DOHH2 (cell line): ENCODE measurements at regions not wholly inside any gene's neighbourhood (a gene's known extent, or its start where the extent isn't known, plus 50 kb on each side); places are given as distances from the start of the nearest gene placed in this dataset.

Source experiments
- H3F3A ChIP-seq: fragments of 200-600 bp; sonication (generic), shearing (Covaris generic); 2 replicates; pipeline ENCODE4 v1.6.0; 2016; ENCODE audit warnings: antibody characterized with exemption, mild to moderate bottlenecking; ENCODE audit not compliant: control insufficient read depth, insufficient read depth
- H3K27ac ChIP-seq: fragments of 200-600 bp; sonication (generic); 2 replicates; pipeline ENCODE4 v1.5.1; 2014; ENCODE audit warnings: low read depth, mild to moderate bottlenecking, low read length, moderate library complexity
- H3K27me3 ChIP-seq: fragments of 200-600 bp; sonication (generic); 2 replicates; pipeline ENCODE4 v1.6.1; 2014; ENCODE audit warnings: mild to moderate bottlenecking, low read length, mixed read lengths; ENCODE audit not compliant: control insufficient read depth
- H3K36me3 ChIP-seq: fragments of 200-600 bp; sonication (generic); 2 replicates; pipeline ENCODE4 v1.6.1; 2014; ENCODE audit warnings: mild to moderate bottlenecking, low read length, moderate library complexity, mixed read lengths; ENCODE audit not compliant: control insufficient read depth
- H3K4me1 ChIP-seq: fragments of 200-600 bp; sonication (generic); 2 replicates; pipeline ENCODE4 v1.6.1; 2014; ENCODE audit warnings: mild to moderate bottlenecking, low read length, mixed read lengths; ENCODE audit not compliant: control insufficient read depth
- H3K4me2 ChIP-seq: fragments of 200-600 bp; sonication (generic); 2 replicates; pipeline ENCODE4 v1.6.0; 2014; ENCODE audit warnings: mild to moderate bottlenecking, low read length, moderate library complexity
- H3K4me3 ChIP-seq: fragments of 200-600 bp; sonication (generic); 2 replicates; pipeline ENCODE4 v1.5.1; 2014; ENCODE audit warnings: mild to moderate bottlenecking, low read length, mixed read lengths
- H3K79me2 ChIP-seq: fragments of 200-600 bp; sonication (generic); 2 replicates; pipeline ENCODE4 v1.6.1; 2014; ENCODE audit warnings: mild to moderate bottlenecking, low read length, mixed read lengths; ENCODE audit not compliant: control insufficient read depth
- H3K9me2 ChIP-seq: fragments of 200-600 bp; sonication (generic); replicated peaks from 2 replicates; pipeline ENCODE4 v1.6.1; 2014; ENCODE audit warnings: mild to moderate bottlenecking, low read length, mixed read lengths; ENCODE audit not compliant: control insufficient read depth
- H3K9me3 ChIP-seq: fragments of 200-600 bp; sonication (generic); 2 replicates; pipeline ENCODE4 v1.6.1; 2014; ENCODE audit warnings: antibody characterized with exemption, low read length, mixed read lengths; ENCODE audit not compliant: control insufficient read depth, insufficient read depth
- H4K20me1 ChIP-seq: fragments of 200-600 bp; sonication (generic); 2 replicates; pipeline ENCODE4 v1.6.0; 2014; ENCODE audit warnings: low read depth, mild to moderate bottlenecking, antibody characterized with exemption, low read length, moderate library complexity; ENCODE audit not compliant: control insufficient read depth, insufficient read depth
- EZH2phosphoT487 ChIP-seq: fragments of 200-600 bp; sonication (generic); IDR thresholded peaks from 2 replicates; pipeline ENCODE4 v1.6.1; 2017; ENCODE audit warnings: borderline replicate concordance, mild to moderate bottlenecking, antibody characterized with exemption, low read length, moderate library complexity, mixed read lengths
- TF ChIP-seq, protein P1 (sequence below): fragments of 200-600 bp; sonication (generic); IDR thresholded peaks from one replicate; pipeline ENCODE4 v1.5.1; 2014; ENCODE audit warnings: antibody characterized with exemption, mild to moderate bottlenecking, low read depth, low read length; ENCODE audit not compliant: poor library complexity, severe bottlenecking

DNA sequence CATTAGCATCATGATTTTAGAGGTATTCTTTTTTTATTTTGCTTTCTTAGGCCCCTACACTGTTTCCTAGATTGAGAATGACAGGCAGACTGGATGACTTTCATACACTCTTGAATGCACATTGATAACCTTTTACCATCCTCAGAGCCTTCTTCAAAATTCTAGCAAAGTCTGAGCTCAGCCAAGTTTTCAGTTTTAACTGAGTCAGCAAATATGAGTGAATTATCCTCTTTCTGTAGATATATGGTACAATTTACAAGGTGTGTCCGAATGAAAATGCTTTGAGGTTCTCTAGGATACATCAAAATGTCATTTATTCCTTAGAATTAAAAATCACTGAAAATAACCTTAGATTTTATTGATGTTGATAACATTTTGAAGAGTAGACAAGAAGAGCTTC is 1038.2 kb upstream of the POU3F3 start:
- TF ChIP-seq, protein P1, sequence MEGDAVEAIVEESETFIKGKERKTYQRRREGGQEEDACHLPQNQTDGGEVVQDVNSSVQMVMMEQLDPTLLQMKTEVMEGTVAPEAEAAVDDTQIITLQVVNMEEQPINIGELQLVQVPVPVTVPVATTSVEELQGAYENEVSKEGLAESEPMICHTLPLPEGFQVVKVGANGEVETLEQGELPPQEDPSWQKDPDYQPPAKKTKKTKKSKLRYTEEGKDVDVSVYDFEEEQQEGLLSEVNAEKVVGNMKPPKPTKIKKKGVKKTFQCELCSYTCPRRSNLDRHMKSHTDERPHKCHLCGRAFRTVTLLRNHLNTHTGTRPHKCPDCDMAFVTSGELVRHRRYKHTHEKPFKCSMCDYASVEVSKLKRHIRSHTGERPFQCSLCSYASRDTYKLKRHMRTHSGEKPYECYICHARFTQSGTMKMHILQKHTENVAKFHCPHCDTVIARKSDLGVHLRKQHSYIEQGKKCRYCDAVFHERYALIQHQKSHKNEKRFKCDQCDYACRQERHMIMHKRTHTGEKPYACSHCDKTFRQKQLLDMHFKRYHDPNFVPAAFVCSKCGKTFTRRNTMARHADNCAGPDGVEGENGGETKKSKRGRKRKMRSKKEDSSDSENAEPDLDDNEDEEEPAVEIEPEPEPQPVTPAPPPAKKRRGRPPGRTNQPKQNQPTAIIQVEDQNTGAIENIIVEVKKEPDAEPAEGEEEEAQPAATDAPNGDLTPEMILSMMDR = no peak
- TF ChIP-seq EZH2phosphoT487 = no peak
- Histone ChIP-seq H3K36me3 (no peaks in the 10 kb centered on the region), H3K9me2 (no peaks in the 10 kb centered on the region), H4K20me1 (no peaks in the 10 kb centered on the region), H3K9me3 (no peaks in the 10 kb centered on the region), H3K79me2 (no peaks in the 10 kb centered on the region), H3K4me3 (no peak overlapping the region), H3K27ac (no peak overlapping the region), H3K4me1 (no peaks in the 10 kb centered on the region), H3K27me3 (no peaks in the 10 kb centered on the region), H3F3A (no peaks in the 10 kb centered on the region), H3K4me2 (no peak overlapping the region)

DNA sequence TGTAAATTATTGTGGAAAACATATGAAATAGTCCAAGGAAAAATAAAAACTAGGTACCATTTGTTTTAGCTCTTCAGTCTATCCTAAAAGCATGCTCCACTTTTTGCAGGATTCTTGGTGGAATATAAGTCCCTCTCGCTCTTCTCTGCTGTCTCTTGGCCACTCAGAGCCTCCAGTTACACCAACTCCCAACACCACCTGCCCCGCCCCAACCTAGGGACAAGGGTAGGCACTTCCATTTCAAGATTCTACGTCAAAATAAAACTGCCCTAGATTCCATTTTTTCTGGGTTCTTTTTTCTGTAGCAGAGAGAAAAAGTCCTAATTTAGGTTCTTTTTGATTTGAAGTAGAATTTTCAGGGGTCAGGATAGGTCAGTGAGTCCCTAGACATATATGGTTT is 1036.2 kb upstream of the POU3F3 start:
- TF ChIP-seq EZH2phosphoT487 = no peak
- TF ChIP-seq, protein P1 = no peak
- Histone ChIP-seq H3F3A (no peaks in the 10 kb centered on the region), H3K36me3 (no peaks in the 10 kb centered on the region), H3K27ac (no peak overlapping the region), H3K4me3 (no peak overlapping the region), H3K9me2 (no peaks in the 10 kb centered on the region), H3K79me2 (no peaks in the 10 kb centered on the region), H3K9me3 (no peaks in the 10 kb centered on the region), H3K4me2 (no peak overlapping the region), H4K20me1 (no peaks in the 10 kb centered on the region), H3K4me1 (no peaks in the 10 kb centered on the region), H3K27me3 (no peaks in the 10 kb centered on the region)

DNA sequence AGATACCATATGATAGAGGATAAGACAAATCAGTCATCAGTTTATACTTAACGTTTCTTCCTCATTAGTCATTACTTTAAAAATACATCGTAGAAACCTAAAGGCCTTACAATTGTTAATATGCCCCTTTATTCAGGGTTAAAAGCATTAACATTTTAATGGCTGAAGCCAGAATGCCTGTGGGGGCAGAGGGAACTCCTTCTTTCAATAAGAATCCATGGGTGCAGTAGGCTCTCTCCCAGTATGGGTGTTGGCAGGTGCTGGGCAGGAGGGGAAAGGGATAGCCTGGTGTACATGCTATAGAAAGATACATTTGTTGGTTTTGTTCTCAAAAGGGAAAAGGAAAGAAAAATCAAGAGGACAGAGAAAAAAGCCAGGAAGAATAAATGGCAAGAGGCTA is 1035.7 kb upstream of the POU3F3 start:
- H3K4me3 ChIP-seq = no peak overlapping the region
- H4K20me1 ChIP-seq = no peaks in the 10 kb centered on the region
- no peaks in the 10 kb centered on the region for H3K27me3 ChIP-seq
- no peaks in the 10 kb centered on the region for H3K9me2 ChIP-seq
- H3K79me2 ChIP-seq = no peaks in the 10 kb centered on the region
- no peak overlapping the region for H3K4me2 ChIP-seq
- H3K27ac ChIP-seq = no peak overlapping the region
- TF ChIP-seq, protein P1 = no peak
- TF ChIP-seq EZH2phosphoT487 = no peak
- H3K4me1 ChIP-seq = no peaks in the 10 kb centered on the region
- H3K36me3 ChIP-seq = no peaks in the 10 kb centered on the region
- H3K9me3 ChIP-seq = no peaks in the 10 kb centered on the region
- no peaks in the 10 kb centered on the region for H3F3A ChIP-seq

DNA sequence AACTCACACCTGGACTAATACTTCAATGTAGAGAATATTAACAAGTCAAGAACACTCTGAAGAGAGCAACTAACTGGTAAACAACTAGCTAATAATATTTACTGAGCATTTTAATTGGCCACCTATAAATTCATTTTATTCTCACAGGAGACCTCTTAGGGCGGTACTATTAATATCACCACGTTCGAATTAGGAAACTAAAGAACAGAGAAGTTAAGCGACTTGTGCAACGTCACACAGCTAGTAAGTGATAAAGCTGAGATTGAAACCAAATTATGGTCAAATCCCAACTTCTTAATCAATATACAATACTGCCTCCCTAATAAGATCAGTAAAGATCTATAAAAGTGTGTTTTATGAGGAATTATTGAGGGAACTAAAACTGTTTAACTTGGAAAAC is 1034.3 kb upstream of the POU3F3 start:
- Histone ChIP-seq H3K9me2 (no peaks in the 10 kb centered on the region), H3K27me3 (no peaks in the 10 kb centered on the region), H3K4me1 (no peaks in the 10 kb centered on the region), H3K4me3 (no peak overlapping the region), H3K4me2 (no peak overlapping the region), H3K79me2 (no peaks in the 10 kb centered on the region), H4K20me1 (no peaks in the 10 kb centered on the region), H3K36me3 (no peaks in the 10 kb centered on the region), H3F3A (no peaks in the 10 kb centered on the region), H3K27ac (no peak overlapping the region), H3K9me3 (no peaks in the 10 kb centered on the region)
- no peak for TF ChIP-seq EZH2phosphoT487
- TF ChIP-seq, protein P1 = no peak
